SK-N-MC (cell line): ENCODE measurements at regions not wholly inside any gene's neighbourhood (a gene's known extent, or its start where the extent isn't known, plus 50 kb on each side); places are given as distances from the start of the nearest gene placed in this dataset.

Experiments
- DNase-seq: peaks from one replicate; pipeline ENCODE4 v3.0.0-alpha.2; 2011; ENCODE audit warnings: low read depth, low spot score
- H3K27ac ChIP-seq: fragments of 200-600 bp; sonication (generic); 2 replicates; pipeline ENCODE4 v1.5.1; 2016; ENCODE audit warnings: mixed run types
- H3K36me3 ChIP-seq: fragments of 200-600 bp; sonication (generic); 2 replicates; pipeline ENCODE4 v1.6.1; 2017; ENCODE audit warnings: antibody characterized with exemption, low read length, mixed read lengths; ENCODE audit not compliant: insufficient read depth
- H3K4me3 ChIP-seq: fragments of 200-600 bp; sonication (generic); 2 replicates; pipeline ENCODE4 v1.5.1; 2016
- H3K9ac ChIP-seq: fragments of 200-600 bp; sonication (generic); 2 replicates; pipeline ENCODE4 v1.8.0; 2017; ENCODE audit warnings: mixed run types, mixed read lengths; ENCODE audit not compliant: insufficient read length
- H3K9me3 ChIP-seq: fragments of 200-600 bp; sonication (generic); 2 replicates; pipeline ENCODE4 v1.6.1; 2017; ENCODE audit warnings: low read depth, mild to moderate bottlenecking, antibody characterized with exemption, low read length, moderate library complexity, mixed read lengths
- EZH2 ChIP-seq: fragments of 200-600 bp; sonication (generic); IDR thresholded peaks from one replicate; pipeline ENCODE4 v1.6.1; 2017; ENCODE audit warnings: antibody characterized with exemption
- FOXP2 ChIP-seq: optimal IDR thresholded peaks from 2 replicates; pipeline ENCODE3; 2011; ENCODE audit warnings: mild to moderate bottlenecking, moderate library complexity; ENCODE audit not compliant: insufficient read depth; ENCODE audit errors: extremely low read length, control extremely low read depth
- POLR2AphosphoS5 ChIP-seq: IDR thresholded peaks from 2 replicates; pipeline ENCODE4 v1.6.1; 2012; ENCODE audit warnings: mild to moderate bottlenecking, low read depth, low read length, borderline replicate concordance

- Histone ChIP-seq H3K9me3 (no peaks in the 10 kb centered on the region), H3K36me3 (no peaks in the 10 kb centered on the region), H3K9ac (no peak overlapping the region), H3K4me3 (no peak overlapping the region), H3K27ac (no peak overlapping the region)
- TF ChIP-seq POLR2AphosphoS5 (no peak), FOXP2 (no peak), EZH2 (no peak)
- no peak for DNase-seq
Measured at GRCh38 chr18:22006458-22006857, 162.9 kb upstream of the GATA6 start.

DNA sequence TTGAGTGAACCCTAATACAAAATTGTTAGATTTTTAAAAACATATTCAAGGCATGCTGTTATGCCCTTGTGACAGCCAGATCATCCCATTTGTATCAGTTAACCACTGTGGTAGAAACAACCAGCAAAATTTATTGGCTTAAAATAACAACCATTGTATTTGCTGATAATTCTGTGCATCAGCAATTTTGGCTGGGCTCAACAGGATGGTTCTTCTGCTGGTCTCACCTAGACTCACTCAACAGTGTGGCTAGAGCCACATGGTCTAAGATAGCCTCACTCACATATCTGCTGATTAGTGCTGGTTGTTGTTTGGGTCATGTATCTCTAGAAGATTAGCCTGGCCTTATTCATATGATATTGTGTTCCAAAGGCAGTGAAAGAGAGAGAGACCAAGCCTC, 160.1 kb upstream of the GATA6 start:
- no peak for DNase-seq
- Histone ChIP-seq H3K9me3 (no peaks in the 10 kb centered on the region), H3K9ac (no peak overlapping the region), H3K4me3 (no peak overlapping the region), H3K36me3 (no peaks in the 10 kb centered on the region), H3K27ac (no peak overlapping the region)
- TF ChIP-seq FOXP2 (no peak), EZH2 (no peak), POLR2AphosphoS5 (no peak)

- H3K4me3 ChIP-seq, result no peak overlapping the region
- no peaks in the 10 kb centered on the region for H3K36me3 ChIP-seq
- no peak for DNase-seq
- H3K27ac ChIP-seq, result no peak overlapping the region
- TF ChIP-seq FOXP2 (no peak), EZH2 (no peak), POLR2AphosphoS5 (no peak)
- H3K9me3 ChIP-seq, result no peaks in the 10 kb centered on the region
- no peak overlapping the region for H3K9ac ChIP-seq
Measured at GRCh38 chr18:22013993-22014392, 155.4 kb upstream of the GATA6 start.

GRCh38 chr18:22015156-22015555, 154.2 kb upstream of the GATA6 start:
- H3K4me3 ChIP-seq, result no peak overlapping the region
- no peak for DNase-seq
- no peak overlapping the region for H3K27ac ChIP-seq
- H3K9ac ChIP-seq, result no peak overlapping the region
- H3K36me3 ChIP-seq, result no peaks in the 10 kb centered on the region
- H3K9me3 ChIP-seq, result no peaks in the 10 kb centered on the region
- no peak for TF ChIP-seq FOXP2
- no peak for TF ChIP-seq EZH2
- TF ChIP-seq POLR2AphosphoS5, result no peak

- Histone ChIP-seq H3K4me3 (no peak overlapping the region), H3K9me3 (no peaks in the 10 kb centered on the region), H3K9ac (no peak overlapping the region), H3K27ac (no peak overlapping the region), H3K36me3 (no peaks in the 10 kb centered on the region)
- DNase-seq, result no peak
- TF ChIP-seq POLR2AphosphoS5 (no peak), FOXP2 (no peak), EZH2 (no peak)
Measured at GRCh38 chr18:22018366-22018765, 151.0 kb upstream of the GATA6 start.

DNA sequence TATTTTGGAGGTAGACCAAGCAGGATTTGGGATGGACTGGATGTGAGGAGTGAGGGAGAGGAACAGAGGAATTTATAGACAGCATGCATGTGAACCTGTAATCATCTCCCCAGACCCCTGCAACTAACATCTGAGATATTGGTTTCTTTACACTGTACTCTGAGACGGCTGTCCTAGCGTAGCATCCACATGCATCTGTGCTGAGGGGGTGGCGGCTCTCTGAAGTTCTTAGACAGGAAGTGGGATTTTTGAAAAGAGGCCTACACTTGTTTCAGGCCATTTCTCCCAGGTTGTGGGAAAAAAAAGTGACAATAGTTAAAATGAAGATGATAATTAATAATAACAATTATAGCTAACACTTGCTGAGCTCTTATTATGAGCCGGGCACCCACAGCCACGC, 150.2 kb upstream of the GATA6 start:
- Histone ChIP-seq H3K9me3 (no peaks in the 10 kb centered on the region), H3K27ac (no peak overlapping the region), H3K9ac (no peak overlapping the region), H3K36me3 (no peaks in the 10 kb centered on the region), H3K4me3 (no peak overlapping the region)
- no peak for DNase-seq
- TF ChIP-seq FOXP2 (no peak), EZH2 (no peak), POLR2AphosphoS5 (no peak)

- H3K9me3 ChIP-seq, result no peaks in the 10 kb centered on the region
- H3K27ac ChIP-seq, result no peak overlapping the region
- no peak for TF ChIP-seq FOXP2
- TF ChIP-seq POLR2AphosphoS5, result no peak
- no peak for TF ChIP-seq EZH2
- no peaks in the 10 kb centered on the region for H3K36me3 ChIP-seq
- H3K4me3 ChIP-seq, result no peak overlapping the region
- DNase-seq, result no peak
- no peak overlapping the region for H3K9ac ChIP-seq
Measured at GRCh38 chr18:22020127-22020866, 149.1 kb upstream of the GATA6 start.

- no peak overlapping the region for H3K27ac ChIP-seq
Measured at GRCh38 chr18:22020867-22021370, 148.5 kb upstream of the GATA6 start.

DNA sequence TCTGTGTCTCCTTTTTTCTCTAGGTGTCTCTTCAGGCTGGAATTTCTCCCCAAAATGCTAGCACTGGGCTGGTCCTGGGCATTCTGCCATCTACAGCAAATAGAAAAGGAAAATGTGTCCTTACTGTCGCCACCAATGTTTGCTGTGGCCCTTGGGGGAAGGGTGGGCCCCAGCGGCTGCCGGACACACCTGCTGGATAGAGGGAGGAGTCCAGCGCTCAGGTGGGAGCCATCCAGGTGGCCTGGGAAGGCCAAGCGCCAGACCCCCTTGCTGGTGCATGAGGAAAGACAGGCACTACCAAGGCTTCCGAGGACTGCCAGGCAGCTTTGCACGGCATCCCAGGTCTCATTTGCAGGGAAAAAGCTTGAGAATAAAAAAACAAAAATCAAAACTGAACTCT, 147.7 kb upstream of the GATA6 start:
- no peak overlapping the region for H3K27ac ChIP-seq
- H3K9me3 ChIP-seq, result no peaks in the 10 kb centered on the region
- no peak overlapping the region for H3K4me3 ChIP-seq
- DNase-seq, result no peak
- no peaks in the 10 kb centered on the region for H3K36me3 ChIP-seq
- TF ChIP-seq EZH2 (no peak), FOXP2 (no peak), POLR2AphosphoS5 (no peak)
- no peak overlapping the region for H3K9ac ChIP-seq

More at GRCh38 chr18:22020867-22021370, 148.5 kb upstream of the GATA6 start:
- TF ChIP-seq POLR2AphosphoS5 (no peak), EZH2 (no peak), FOXP2 (no peak)
- Histone ChIP-seq H3K9ac (no peak overlapping the region), H3K36me3 (no peaks in the 10 kb centered on the region), H3K4me3 (no peak overlapping the region), H3K9me3 (no peaks in the 10 kb centered on the region)
- no peak for DNase-seq
